Pulmonary artery endothelial cell (primary cell): ENCODE measurements at regions not wholly inside any gene's neighbourhood (a gene's known extent, or its start where the extent isn't known, plus 50 kb on each side); places are given as distances from the start of the nearest gene placed in this dataset.
"Not testable (repeated sequence)": the region's sequence is repeated elsewhere in the genome, so short reads cannot be mapped to it uniquely, and the experiment has no call there.

Source experiments
- DNase-seq: peaks from one replicate; pipeline ENCODE4 v3.0.0-alpha.2; 2011; ENCODE audit warnings: low read depth, low spot score

DNA sequence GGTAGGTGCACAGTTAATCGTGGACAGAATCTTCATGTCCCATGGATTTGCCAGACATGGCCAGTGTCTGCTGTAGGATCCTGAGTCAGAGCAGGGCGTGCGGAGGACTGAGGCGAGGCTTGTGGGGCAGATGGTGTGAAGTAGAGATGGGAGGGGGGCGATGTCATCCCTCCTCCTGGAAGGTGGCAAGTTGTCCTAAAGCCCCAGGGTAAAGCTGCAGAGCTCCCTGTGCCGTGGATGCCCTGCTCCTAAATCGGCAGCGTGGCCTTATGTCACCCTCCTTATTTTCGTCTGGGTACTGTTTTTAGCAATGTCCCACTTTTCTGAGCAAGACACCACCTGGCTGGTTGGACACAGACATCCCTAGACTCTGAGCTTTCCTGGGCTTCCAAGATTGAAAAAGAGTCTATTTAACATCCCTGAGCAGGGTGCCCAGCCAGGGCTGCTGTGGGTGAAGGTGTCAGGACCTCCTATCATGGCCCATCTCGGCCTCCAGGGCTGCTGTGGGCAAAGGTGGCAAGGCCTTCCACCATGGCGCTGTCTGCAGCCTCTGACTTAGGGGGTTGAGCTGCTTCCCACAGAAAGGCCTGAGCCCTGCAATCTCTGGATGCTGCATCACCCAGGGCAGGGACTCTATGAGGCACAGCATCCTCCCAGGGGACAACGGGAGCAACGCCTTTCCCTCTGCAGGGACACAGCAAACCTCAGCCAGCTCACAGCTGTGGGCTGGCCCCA, 145.4 kb downstream of the TTLL2 start:
- DNase-seq: no peak

DNA sequence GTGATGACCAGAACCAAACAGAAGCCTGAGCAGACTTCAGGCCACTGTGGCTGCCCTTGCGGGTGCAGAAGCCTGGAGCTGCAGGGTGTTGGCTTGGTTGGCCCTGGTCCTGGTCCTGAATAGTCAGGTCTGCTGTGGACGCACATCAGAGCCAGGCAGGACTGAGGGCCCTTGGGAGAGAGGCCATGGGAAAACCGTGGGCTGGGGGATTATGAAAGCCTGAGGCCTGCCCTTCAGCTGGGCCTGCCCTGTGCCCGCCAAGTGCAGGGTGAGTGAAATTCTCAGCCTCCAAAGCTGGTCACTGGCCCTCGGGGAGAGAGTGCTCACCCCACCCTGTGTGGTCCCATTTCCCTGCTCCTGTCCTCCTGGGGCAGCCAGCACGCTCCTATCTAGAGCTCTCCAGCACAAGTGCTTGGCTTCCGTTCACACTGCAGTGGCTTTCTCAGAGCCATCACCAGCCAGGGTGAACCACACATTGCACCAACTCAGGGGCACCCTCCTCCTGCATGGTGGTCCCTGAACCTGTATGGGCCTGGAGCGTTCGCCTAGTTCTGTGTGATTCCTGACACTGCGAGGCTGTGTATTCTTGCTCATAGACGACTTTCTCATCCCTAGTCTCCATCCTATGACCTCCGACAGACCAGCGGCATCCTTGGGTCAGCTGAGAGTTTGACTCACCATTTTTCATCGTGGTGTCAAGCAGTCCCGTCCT, 146.1 kb downstream of the TTLL2 start:
- no peak for DNase-seq

DNA sequence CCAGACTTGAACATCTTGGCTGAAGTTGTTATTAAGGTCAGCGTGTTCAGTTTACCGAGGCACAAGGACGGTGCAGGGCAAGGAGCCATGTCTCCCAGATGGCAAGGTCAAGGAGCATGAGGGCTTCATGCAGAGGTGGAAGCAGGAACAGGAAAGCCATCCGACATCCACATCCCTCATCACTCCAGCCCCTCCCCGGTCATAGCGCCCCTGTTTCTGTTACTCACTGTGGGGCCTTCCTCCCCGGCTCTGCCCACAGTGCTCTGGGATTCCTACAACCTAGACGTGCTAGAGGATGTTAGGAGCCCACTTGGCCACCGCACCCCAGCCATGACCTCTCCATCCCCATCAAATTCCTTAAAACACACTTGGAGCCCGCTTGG, 146.7 kb downstream of the TTLL2 start:
- DNase-seq: no peak

DNA sequence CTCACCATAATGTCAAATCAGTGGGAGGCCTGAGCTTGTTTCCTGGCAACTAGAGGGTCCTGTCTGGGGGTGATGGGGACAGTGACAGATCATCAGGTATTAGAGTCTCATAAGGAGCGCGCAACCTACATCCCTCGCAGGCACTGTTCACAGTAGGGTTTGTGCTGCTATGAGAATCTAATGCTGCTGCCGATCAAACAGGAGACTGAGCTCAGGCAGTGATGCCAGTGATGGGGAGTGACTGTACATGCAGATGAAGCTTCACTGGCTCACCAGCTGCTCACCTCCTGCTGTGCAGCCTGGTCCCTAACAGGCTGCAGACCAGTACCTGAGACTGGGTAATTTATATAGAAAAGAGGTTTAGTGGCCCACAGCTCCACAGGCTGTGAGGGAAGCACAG, 147.3 kb downstream of the TTLL2 start:
- no peak for DNase-seq

DNA sequence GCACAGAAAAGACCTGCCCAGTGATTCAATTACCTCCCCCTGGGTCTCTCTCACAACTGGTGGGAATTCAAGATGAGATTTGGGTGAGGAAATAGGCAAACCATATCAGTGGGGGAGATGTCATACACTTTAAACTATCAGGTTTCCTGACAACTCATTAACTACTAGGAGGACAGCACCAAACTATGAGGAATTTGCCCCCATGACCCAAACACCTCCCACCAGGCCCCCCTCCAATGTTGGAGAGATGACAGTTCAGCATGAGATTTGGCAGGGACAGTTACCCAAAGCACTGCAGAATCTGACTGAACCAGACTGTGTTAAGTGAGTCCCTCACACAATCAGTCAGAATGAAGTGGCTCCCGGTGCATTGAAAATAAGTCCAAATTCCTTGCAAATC, 148.0 kb downstream of the TTLL2 start:
- no peak for DNase-seq

DNA sequence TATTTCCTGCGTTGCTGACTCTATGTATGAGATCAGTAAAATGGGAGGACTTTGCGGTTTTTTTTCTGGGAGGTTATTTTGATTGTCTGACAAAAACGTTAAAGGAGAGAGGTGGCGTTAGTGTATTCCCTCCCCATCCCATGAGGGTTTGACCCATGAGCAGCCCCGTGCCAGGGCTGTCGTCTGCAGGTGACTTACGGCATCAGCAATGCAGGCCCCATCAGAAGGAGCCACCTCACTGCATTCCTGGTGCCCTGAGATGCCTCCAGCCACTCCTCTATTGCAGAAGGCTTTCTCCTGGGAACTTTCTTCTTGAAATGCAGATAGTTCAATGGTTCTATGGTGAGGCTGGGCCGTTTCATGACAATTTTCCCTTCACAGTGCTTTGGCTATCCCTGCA, 149.3 kb downstream of the TTLL2 start:
- no peak for DNase-seq

DNA sequence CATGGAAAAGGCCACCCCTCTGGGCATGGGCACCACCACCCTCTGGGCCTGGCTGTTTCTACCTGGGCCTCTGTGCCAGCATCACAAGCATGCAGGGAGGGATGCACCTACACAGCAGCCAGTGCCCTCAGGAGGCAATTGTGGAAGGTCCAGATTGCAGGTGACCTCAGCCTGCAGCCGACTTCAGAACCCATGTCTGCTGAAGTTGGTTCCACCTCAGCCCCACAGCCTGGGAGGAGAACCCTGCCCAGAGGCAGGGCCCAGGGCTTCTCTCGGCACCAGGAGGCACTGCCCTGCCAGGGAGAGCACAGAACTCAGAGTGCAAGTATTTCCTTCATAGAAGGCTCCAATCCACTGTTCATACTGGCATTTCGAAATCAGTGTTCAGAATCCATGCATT, 149.8 kb downstream of the TTLL2 start:
- DNase-seq: no peak

DNA sequence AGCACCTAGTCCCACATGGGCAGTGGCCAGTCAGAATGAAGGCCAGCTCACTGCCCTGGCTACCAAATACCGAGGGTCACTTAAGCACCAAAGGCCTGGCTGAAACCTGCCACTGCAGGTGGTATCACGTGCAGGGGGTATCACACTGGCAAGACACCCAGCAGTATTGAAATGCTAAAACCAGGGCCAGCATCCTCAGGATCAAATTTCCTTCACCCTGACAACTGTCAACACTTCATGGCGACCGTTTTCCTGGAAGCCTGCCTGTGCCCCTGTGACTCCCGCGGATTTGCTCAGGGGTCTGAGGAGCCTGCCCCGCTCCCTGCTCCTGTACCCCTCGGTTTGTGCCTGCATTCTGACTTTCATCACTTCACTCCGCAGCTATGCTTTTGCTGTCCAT, 151.1 kb downstream of the TTLL2 start:
- no peak for DNase-seq

DNA sequence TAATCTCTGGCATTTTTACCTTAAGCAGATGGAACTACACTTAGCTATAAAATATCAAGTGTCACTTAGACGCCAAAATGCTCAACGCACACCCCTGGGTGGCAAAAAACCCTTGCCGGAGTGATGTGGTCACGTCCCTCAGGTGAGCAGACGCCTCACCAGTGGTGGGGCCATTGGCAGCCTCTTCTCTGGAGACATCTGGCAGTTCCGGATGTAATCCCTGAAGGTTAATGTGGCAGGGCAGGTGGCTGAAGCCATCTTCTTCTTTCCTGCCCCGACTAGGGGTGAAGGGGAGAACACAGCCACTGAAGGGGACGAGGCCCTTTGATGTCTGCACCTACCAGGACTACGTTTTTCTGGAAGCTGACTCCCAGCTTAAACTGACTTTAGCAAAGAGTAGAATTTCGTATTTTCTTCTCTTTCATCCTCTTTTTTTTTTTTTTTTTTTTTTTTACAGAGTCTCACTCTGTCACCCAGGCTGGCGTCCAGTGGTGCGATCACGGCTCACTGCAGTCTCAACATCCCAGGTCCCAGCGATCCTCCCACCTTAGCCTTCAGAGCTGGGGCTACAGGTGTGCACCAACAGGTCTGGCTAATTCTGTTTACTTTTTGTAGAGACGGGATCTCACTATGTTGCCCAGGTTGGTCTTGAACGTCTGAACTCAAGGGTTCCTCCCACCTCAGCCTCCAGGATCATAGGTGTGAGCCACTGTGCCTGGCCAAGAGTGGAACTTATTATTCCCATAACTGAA, 152.1 kb downstream of the TTLL2 start:
- DNase-seq: no peak

DNA sequence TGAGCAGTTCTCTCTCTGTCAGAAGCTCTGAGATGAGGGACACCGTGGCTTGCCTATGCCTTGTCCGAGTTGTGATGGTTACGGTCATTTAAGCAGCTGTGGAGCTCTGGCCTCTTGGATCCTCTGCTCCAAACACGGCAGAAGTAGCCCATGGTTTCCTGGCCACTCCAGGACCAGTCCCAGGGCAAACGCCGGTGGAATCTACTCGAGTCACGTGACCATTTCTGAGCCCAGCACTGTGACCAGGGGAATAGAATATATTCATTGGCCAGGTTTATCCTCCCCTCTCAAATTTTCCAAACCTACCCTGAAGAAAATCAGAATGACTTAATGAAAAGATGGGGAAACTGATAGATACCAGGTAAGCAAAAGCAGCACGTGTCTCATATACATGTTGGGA, 152.8 kb downstream of the TTLL2 start:
- DNase-seq: no peak

DNA sequence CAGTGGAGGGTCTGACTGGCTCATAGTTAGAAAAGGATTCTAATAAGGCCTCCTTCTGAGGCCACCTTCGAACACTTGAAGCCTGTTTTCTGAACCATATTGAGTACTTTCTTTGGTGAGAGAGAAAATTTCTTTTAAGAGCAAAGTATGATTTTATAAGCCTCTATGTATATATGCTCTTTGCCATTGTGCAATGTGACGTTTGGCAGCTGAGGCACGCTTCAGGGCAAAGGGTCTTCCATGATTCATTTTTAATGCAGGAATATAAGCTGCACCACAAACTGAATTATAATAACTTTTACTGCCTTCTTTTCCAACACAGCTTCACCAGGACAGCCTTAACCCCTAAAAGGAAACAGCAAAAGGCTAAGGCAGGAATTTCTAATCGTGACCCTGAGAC, 154.4 kb downstream of the TTLL2 start:
- no peak for DNase-seq

DNA sequence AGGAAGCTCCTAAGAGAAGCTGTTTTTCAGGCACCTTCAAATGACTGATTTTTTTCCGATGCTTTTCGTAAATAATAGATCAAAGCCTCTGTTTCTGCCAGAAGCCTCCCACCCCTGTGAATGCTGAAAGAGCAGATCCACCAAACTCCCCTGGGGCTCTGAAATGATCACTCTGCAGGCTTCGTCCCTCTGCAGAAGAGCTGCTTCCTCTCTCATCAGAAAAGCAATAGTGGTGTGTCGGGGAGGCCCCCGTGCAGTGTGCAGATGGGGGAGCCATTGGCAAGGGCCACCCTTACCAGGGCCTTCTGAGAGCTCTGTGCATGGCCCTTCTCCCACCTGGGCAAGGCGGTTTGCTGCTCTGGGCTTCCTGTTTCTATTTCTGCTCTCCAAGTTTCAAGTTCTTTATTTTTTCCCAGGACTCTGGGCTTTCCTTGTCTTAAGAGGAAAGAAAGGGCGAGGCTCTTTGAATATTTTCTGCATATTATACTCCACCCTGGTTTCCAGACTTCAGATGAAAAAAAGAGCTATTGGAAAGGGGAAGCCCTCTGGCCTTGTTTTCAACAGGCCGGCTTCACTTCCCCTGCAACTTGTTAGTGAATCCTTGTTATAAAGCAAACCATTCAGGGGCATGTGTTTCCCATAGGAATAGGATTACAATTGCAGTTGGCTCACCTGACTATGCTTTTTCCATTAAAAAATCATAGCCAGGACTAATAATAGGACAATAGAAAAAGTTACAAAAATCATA, 155.2 kb downstream of the TTLL2 start:
- no peak for DNase-seq

DNA sequence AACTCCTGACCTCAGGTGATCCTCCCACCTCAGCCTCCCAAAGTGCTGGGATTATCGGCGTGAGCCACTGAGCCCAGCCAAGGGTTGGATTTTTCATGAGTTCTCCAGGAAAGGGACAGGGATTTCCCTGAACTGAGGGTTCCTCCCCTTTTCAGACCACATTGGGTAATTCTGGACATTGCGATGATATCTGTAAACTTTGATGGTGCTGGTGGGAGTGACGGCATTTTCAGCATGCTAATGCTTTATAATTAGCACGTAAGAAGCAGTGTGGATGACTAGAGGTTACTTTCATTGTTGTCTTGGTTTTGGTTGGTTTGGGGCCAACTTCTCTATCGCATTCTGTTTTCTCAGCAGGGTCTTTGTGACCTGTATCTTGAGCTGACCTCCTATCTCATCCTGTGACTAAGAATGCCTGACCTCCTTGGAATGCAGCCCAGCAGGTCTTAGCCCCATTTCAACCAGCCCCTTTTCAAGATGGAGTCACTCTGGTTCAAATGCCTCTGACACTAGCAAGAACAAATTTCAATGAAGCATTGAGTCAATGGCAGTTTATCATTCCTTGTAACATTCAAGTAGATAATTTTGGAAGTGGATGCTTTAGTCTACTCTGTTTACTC, 156.5 kb downstream of the TTLL2 start:
- peak; percentile 17 for DNase-seq

DNA sequence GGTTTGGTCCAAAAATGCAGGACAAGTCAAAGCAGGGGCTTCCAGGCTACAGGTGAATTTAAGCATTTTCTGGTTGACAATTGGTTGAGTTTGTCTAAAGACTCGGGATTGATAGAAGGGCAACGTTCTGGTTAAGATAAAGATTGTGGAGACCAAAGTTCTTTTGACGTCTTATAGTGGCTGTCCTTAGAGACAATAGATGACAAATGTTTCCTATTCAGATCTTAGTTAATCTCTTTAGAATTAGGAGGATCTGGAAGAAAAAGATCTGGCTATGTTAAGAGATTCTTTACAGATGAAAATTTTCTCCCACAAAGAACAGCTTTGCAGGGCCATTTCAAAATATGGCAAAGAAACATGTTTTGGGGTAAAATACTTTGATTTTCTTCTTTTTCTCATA, 157.9 kb downstream of the TTLL2 start:
- DNase-seq: not testable (repeated sequence)

DNA sequence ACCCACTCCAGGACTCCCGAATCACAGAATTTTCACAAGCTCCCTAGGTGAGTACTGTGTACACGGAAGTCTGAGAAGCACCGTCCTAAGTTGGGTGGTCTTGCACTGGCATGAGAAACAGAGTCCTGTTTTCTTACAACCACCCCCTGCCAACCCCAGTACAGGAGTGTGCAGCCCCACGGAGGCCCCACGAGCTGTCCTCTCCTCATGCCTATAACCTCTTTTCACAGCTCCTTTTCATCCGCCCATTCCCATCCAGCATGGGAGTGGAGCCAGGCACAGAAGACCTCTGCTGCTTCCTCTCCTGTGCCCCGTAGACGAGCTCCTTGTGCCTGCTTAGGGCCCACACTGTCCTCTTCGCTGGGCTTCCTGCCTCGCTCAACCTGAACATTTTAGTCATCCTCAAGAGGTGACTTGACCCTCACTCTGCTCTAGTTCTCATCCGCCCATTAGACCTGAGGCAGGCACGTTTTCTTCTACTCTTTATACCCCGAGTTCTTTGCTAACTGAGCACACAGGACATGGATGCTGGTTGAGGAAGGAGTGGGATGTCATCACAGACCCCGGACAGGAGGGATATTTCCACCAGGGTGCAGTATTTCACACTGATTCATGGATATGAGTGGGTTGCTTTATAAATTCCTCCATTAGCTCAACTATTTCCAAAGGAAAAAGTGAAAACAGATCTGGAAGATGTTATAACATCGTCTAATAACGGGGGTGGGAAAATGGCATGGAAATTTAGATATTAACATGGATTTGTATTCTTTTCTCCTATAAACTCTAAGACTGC, 160.5 kb downstream of the TTLL2 start:
- no peak for DNase-seq

DNA sequence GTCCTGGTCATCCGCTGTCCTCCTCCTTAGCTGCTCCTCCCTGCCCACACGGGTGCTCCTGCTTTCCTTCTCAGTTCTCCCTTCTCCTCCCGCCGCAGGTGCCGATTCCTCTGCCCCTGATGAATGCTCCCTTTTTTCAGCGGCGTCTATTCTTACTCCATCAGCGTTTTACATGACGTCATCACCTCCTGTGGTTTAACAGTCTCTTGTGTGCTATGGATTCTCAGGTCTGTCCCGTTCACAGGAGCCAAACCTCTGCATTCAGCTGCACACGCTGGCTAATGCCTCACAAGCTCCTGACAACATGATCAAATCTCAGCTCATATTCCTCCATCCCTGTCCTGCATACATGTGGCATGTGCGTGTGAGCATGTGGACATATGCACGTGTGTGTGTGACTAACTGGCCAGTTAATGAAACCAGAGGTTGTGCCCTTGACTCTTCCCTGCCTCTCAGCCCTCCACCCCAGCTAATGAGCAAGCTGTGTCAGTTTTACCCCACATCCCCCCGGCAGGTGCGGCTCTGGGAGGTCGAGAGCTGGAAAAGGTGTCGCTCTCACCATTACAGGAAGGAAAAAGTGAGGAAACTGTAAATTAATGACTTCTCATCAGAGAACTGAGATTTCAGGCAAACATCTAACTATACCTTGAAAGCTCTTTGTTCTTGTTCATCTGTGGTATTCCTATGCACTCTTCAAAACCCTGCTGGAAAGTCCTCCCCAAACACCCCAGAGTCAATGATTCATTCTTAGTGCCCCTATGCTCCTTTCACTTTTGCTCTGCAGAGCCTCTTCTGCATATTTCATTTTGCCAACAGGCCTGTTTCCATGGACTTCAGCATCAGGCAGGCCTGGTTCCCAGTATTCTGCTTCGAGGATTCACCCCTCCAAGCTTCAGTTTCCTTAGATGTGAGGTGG, 163.1 kb downstream of the TTLL2 start:
- no peak for DNase-seq

DNA sequence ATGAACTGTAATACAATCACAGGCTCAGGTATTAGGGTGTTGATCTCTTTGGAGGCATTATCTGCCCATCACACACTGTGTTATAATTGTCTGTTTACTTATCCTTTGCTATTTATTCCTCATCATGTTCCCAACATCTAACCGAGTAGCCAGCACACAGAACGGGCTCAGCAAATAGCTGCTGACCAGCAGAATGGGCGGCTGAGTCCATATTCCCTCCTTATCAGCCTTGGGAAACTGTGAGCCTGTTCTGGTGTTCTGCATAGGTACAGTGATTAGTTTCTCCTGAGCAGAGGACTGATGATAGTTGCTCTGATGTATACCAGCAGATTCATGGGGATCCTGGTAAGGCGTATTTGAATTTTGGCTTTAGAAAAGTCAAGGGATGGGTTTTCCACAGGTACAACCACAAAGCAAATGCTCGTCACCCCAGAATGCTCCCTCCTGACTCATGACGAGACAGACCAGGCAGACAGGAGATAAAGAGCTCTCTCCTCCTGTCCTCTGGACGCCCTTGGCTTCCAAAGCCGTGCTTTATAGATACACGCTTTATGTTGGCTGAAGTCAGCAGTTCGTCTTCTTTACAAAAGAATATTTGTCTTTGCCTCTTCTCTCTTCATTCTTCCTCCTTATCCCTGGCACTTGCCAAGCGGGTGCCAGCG, 166.7 kb downstream of the TTLL2 start:
- no peak for DNase-seq

DNA sequence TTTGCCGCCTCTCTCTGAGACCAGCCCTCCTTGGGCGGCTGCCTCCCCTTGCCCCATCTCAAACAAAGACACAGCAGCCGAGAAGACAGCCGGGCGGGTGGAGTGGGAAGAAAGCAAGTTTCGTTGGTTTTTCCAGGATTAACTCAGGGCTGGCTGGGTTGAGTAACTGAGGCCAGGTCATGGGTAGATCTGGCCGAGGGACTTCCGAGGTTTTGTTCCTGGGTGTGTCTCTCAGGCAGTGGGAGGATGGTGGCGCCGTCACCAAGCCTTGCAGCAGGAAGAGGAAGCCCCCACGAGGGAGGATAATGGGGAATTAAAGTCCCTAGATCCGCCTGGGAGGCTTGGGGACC, 167.2 kb downstream of the TTLL2 start:
- DNase-seq: no peak

DNA sequence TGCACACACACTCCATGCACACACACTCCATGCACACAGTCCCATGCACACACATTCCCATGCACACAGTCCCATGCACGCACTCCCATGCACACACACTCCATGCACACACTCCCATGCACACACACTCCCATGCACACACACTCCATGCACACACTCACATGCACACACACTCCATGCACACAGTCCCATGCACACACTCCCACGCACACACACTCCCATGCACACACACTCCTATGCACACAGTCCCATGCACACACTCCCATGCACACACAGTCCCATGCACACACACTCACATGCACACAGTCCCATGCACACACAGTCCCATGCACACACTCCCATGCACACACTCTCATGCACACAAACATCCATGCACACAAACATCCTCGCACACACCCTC, 168.4 kb downstream of the TTLL2 start:
- no peak for DNase-seq
